Lower lobe of right lung (tissue), 2 donors: ENCODE measurements at regions not wholly inside any gene's neighbourhood (a gene's known extent, or its start where the extent isn't known, plus 50 kb on each side); places are given as distances from the start of the nearest gene placed in this dataset.

ENCODE experiments used
- ATAC-seq, 2 donors: fragments of 200-7000 bp; cut with Tn5 transposase; one replicate each; pipeline ENCODE4 v1.9.1; 2020 to 2022; ENCODE audit warnings: mild to moderate bottlenecking in 2 of 2, moderate library complexity in 2 of 2
- DNase-seq: peaks from one replicate; pipeline ENCODE4 v3.0.0-alpha.2; 2020
- H3K27ac ChIP-seq: fragments of 200-600 bp; one replicate; pipeline ENCODE4 v1.8.0; 2022
- H3K27me3 ChIP-seq: fragments of 200-600 bp; one replicate; pipeline ENCODE4 v1.8.0; 2022; ENCODE audit warnings: low read depth
- H3K36me3 ChIP-seq: fragments of 200-600 bp; one replicate; pipeline ENCODE4 v1.8.0; 2022; ENCODE audit warnings: mild to moderate bottlenecking
- H3K4me1 ChIP-seq: fragments of 200-600 bp; one replicate; pipeline ENCODE4 v1.8.0; 2022
- H3K4me3 ChIP-seq: fragments of 200-600 bp; one replicate; pipeline ENCODE4 v1.8.0; 2022; ENCODE audit warnings: mild to moderate bottlenecking
- H3K9me3 ChIP-seq: fragments of 200-600 bp; one replicate; pipeline ENCODE4 v1.8.0; 2022
- intact Hi-C: fragments of 100-400 bp; cut with DNase I; formaldehyde crosslinking; loops from one replicate; pipeline ENCODE4 v1.11.0; 2022
- TF ChIP-seq, protein P1 (sequence below): fragments of 200-600 bp; IDR thresholded peaks from one replicate; pipeline ENCODE4 v1.8.0; 2022; ENCODE audit warnings: antibody characterized with exemption, mild to moderate bottlenecking
- donor health status: DM: no; HTN: yes; CAD: no; lungs with severe emphysema.

DNA sequence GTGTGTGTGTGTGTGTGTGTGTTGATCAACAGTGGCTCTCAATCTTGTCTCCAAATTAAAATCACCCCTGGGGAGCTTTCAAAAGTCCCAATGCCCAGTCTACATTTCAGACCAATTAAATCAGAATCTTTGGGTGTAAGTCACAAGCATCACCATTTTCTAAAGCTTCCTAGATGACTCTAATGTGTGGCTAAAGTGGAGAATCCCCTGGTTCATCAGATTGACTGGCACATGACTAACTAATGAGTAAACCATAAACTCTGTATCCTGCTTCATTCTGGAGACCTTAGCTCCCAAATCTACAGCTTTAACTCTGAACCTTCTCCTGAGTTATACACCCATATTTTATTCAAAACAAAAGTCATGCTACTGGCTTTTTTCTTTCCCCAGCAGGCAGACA, 131.3 kb downstream of the SUCLA2 start:
- Histone ChIP-seq H3K4me3 (no peak overlapping the region), H3K4me1 (no peaks in the 10 kb centered on the region), H3K27me3 (no peaks in the 10 kb centered on the region), H3K9me3 (peaks cover 14% of the 10 kb centered on the region), H3K27ac (no peak overlapping the region), H3K36me3 (no peaks in the 10 kb centered on the region)
- DNase-seq (no peak), ATAC-seq (no peak)
- TF ChIP-seq, protein P1, sequence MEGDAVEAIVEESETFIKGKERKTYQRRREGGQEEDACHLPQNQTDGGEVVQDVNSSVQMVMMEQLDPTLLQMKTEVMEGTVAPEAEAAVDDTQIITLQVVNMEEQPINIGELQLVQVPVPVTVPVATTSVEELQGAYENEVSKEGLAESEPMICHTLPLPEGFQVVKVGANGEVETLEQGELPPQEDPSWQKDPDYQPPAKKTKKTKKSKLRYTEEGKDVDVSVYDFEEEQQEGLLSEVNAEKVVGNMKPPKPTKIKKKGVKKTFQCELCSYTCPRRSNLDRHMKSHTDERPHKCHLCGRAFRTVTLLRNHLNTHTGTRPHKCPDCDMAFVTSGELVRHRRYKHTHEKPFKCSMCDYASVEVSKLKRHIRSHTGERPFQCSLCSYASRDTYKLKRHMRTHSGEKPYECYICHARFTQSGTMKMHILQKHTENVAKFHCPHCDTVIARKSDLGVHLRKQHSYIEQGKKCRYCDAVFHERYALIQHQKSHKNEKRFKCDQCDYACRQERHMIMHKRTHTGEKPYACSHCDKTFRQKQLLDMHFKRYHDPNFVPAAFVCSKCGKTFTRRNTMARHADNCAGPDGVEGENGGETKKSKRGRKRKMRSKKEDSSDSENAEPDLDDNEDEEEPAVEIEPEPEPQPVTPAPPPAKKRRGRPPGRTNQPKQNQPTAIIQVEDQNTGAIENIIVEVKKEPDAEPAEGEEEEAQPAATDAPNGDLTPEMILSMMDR = no peak
- intact Hi-C loops = no loop called here

DNA sequence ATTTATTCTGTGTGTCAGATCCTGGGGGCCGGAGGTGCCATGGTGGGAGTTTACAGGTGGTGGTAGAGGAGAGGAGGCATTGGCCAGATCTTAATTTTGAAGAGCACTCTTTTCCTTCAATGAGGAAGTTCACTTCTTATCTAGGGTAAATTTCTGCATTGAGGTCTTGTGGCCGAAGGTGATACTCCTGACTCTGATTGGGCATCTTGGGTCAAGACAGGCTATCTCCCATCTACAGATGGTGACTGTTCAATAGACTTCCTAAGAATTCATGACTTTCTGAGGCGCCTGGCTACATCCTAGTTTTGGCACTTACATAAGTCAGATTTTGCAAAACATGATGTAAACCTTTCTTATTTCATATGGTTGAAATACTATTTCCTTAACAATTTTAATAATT, 135.2 kb downstream of the SUCLA2 start:
- no peak for DNase-seq
- ATAC-seq = no peak
- no peaks in the 10 kb centered on the region for H3K27me3 ChIP-seq
- H3K9me3 ChIP-seq = no peaks in the 10 kb centered on the region
- TF ChIP-seq, protein P1 = no peak
- H3K4me1 ChIP-seq = no peaks in the 10 kb centered on the region
- H3K4me3 ChIP-seq = no peak overlapping the region
- intact Hi-C loops = no loop called here
- H3K36me3 ChIP-seq = no peaks in the 10 kb centered on the region
- H3K27ac ChIP-seq = no peak overlapping the region

DNA sequence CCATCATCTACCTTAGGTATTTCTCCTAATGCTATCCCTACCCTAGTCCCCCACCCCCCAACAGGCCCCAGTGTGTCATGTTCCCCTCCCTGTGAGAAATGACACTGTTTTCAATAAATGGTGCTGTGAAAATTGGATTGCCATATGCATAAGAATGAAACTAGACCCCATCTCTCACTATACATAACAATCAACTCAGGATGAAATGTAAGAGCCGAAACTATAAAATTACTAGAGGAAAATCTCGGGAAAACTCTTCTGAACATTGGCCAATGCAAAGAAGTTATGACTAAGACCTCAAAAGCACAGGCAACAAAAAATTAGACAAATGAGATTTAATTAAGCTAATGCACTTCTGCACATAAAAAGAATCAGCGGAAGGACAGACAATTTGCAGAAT, 138.2 kb downstream of the SUCLA2 start:
- intact Hi-C loops = no loop called here
- DNase-seq (no peak), ATAC-seq (no peak)
- Histone ChIP-seq H3K4me3 (no peak overlapping the region), H3K27ac (no peak overlapping the region), H3K27me3 (no peaks in the 10 kb centered on the region), H3K4me1 (no peaks in the 10 kb centered on the region), H3K9me3 (no peaks in the 10 kb centered on the region), H3K36me3 (no peaks in the 10 kb centered on the region)
- TF ChIP-seq, protein P1 = no peak

DNA sequence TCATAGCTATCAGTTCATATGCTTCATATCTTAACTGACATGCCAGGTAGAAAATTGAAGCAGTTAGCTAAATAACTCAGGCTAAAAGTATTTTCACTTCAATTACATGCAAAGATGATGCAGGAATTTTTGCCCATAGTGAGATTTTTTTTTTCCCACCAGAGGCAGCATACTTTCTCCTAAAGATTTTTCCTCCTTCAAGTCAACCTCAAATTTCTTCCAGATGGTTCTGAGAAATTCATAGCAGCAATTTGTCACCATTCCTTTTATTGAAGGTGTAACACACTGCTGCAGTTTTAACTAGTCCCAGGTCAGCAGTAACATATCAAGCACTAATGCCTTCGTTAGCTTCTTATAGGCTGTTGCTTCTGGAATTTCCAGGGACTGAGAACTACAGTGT, 141.9 kb downstream of the SUCLA2 start:
- Histone ChIP-seq H3K4me3 (no peak overlapping the region), H3K36me3 (no peaks in the 10 kb centered on the region), H3K9me3 (no peaks in the 10 kb centered on the region), H3K27me3 (no peaks in the 10 kb centered on the region), H3K4me1 (no peaks in the 10 kb centered on the region), H3K27ac (no peak overlapping the region)
- intact Hi-C loops = no loop called here
- DNase-seq = no peak
- ATAC-seq = no peak
- TF ChIP-seq, protein P1 = no peak

DNA sequence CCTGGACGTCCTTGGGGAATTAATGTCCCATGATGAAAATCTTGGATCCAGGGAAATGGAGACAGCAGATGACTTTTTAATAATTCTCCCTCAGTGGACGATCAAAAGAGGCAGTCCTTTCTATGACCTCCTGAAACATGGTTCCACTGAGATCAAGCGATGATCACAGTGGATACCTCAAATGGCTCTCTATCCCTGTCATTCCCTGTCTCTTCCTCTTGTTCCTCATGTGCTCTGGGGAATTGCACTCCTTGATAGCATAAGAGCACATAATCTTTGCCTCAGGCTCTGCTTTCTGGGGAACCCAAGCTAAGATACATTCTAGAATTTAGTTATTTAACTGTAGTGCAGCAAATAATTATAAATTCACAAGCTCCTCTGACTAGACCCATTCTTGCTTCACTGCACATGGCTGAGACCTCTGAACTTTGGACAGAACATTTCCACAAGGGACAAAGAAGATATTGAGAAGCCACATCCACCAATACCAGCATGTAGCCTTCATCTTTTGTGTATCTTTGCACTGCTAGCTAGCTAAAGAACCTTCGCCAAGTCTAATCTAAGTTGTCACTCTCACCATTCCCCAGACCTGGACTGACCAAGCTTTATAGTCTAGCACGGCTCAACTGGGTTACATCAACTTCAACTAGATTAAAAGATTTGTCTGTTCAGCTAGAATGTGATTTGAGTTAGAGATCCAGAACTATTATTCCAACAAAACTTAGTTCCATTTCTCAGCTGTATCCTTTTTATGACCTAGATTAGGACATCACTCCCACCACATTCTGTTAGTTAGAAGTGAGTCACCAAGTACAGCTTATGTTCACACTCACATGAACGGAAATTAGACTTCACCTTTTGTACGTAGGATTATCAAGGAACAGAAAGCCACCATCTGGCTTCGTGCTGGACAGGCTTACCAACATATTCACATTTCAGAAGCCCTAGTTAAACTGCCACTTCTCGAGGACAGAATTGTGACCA, 142.7 kb downstream of the SUCLA2 start:
- no peaks in the 10 kb centered on the region for H3K27me3 ChIP-seq
- H3K27ac ChIP-seq = no peak overlapping the region
- ATAC-seq = no peak
- no peaks in the 10 kb centered on the region for H3K36me3 ChIP-seq
- intact Hi-C loops = no loop called here
- no peaks in the 10 kb centered on the region for H3K4me1 ChIP-seq
- no peak for DNase-seq
- H3K9me3 ChIP-seq = no peaks in the 10 kb centered on the region
- no peak overlapping the region for H3K4me3 ChIP-seq
- TF ChIP-seq, protein P1 = no peak
